IMR-90 (cell line): ENCODE measurements at regions not wholly inside any gene's neighbourhood (a gene's known extent, or its start where the extent isn't known, plus 50 kb on each side); places are given as distances from the start of the nearest gene placed in this dataset.

Experiments used
- ATAC-seq: fragments of 200-7000 bp; cut with Tn5 transposase; 2 replicates; pipeline ENCODE4 v1.9.1; 2020; ENCODE audit warnings: low read depth, mild to moderate bottlenecking, moderate library complexity
- BruUV-seq: library from RNA; stranded (reverse); fragments of 400-500 nt; replicated peaks from 2 replicates; lab custom pipeline; 2021; lab: Mats Ljungman, UMichigan
- CTCF ChIA-PET: fragments of 300-600 bp; formaldehyde crosslinking; extraction: SDS; loops from one replicate; lab custom pipeline; 2021; ENCODE audit warnings: antibody characterized with exemption; lab: Yijun Ruan, JAX
- POLR2A ChIA-PET: fragments of 300-600 bp; sonication (Branson Sonifier 250); formaldehyde crosslinking; loops from one replicate; lab custom pipeline; 2022; ENCODE audit warnings: antibody characterized with exemption; ENCODE audit not compliant: unreplicated experiment; lab: Charles Lee
- DNase-seq: peaks from one replicate; pipeline ENCODE4 v3.0.0; 2013
- H2AFZ ChIP-seq: replicated peaks from 2 replicates; pipeline ENCODE3; 2013; ENCODE audit warnings: low read length, mild to moderate bottlenecking; ENCODE audit not compliant: poor library complexity
- H2AK5ac ChIP-seq: 2 replicates; pipeline ENCODE4 v1.6.1; 2013; ENCODE audit warnings: low read depth, low read length, inconsistent platforms
- H2AK9ac ChIP-seq: replicated peaks from 2 replicates; pipeline ENCODE3; 2013; ENCODE audit warnings: mild to moderate bottlenecking, low read depth, low read length, moderate library complexity; ENCODE audit not compliant: poor library complexity
- H2BK120ac ChIP-seq: 2 replicates; pipeline ENCODE4 v1.6.1; 2013; ENCODE audit warnings: low read depth, low read length, inconsistent platforms
- H2BK15ac ChIP-seq: 3 replicates; pipeline ENCODE4 v1.6.1; 2013; ENCODE audit warnings: low read depth, low read length, inconsistent platforms
- H2BK20ac ChIP-seq: 2 replicates; pipeline ENCODE4 v1.6.1; 2013; ENCODE audit warnings: low read depth, mild to moderate bottlenecking, inconsistent platforms, low read length, moderate library complexity
- H2BK5ac ChIP-seq: 2 replicates; pipeline ENCODE4 v1.6.1; 2013; ENCODE audit warnings: mild to moderate bottlenecking, low read depth, low read length, inconsistent platforms; ENCODE audit not compliant: poor library complexity, severe bottlenecking
- H3K14ac ChIP-seq: replicated peaks from 2 replicates; pipeline ENCODE4 v1.6.1; 2013; ENCODE audit warnings: low read depth, low read length, inconsistent platforms
- H3K18ac ChIP-seq: 2 replicates; pipeline ENCODE4 v1.6.1; 2013; ENCODE audit warnings: low read depth, low read length, control low read depth
- H3K23ac ChIP-seq: 2 replicates; pipeline ENCODE4 v1.6.1; 2013; ENCODE audit warnings: low read depth, low read length, inconsistent platforms
- H3K27ac ChIP-seq: 2 replicates; pipeline ENCODE4 v1.5.1; 2013; ENCODE audit warnings: mild to moderate bottlenecking, control low read depth, low read length; ENCODE audit not compliant: insufficient read depth
- H3K27me3 ChIP-seq: 2 replicates; pipeline ENCODE4 v1.6.1; 2013; ENCODE audit warnings: low read length; ENCODE audit not compliant: control insufficient read depth, insufficient read depth
- H3K36me3 ChIP-seq: 2 replicates; pipeline ENCODE4 v1.6.1; 2013; ENCODE audit warnings: low read length, mixed read lengths; ENCODE audit not compliant: control insufficient read depth, insufficient read depth
- H3K4ac ChIP-seq: 2 replicates; pipeline ENCODE4 v1.6.1; 2013; ENCODE audit warnings: low read depth, low read length, inconsistent platforms
- H3K4me1 ChIP-seq: 2 replicates; pipeline ENCODE4 v1.6.1; 2013; ENCODE audit warnings: low read length, mixed read lengths; ENCODE audit not compliant: control insufficient read depth, insufficient read depth
- H3K4me2 ChIP-seq: 2 replicates; pipeline ENCODE4 v1.6.1; 2013; ENCODE audit warnings: low read depth, mild to moderate bottlenecking, control low read depth, low read length, moderate library complexity
- H3K4me3 ChIP-seq: 2 replicates; pipeline ENCODE4 v1.5.1; 2013; ENCODE audit warnings: low read depth, mild to moderate bottlenecking, control low read depth, low read length, moderate library complexity; ENCODE audit not compliant: insufficient read depth
- H3K56ac ChIP-seq: 2 replicates; pipeline ENCODE4 v1.6.1; 2013; ENCODE audit warnings: low read length, inconsistent platforms; ENCODE audit not compliant: insufficient read depth; ENCODE audit errors: extremely low read depth
- H3K79me1 ChIP-seq, 2 experiments: 2 replicates each; pipeline ENCODE4 v1.6.1; 2013; ENCODE audit warnings: low read length in 2 of 2, inconsistent platforms in 1 of 2, low read depth in 1 of 2
- H3K9ac ChIP-seq: 2 replicates; pipeline ENCODE4 v1.6.1; 2013; ENCODE audit warnings: low read depth, low read length, control low read depth
- H3K9me1 ChIP-seq: 2 replicates; pipeline ENCODE4 v1.6.1; 2013; ENCODE audit warnings: low read length, inconsistent platforms; ENCODE audit not compliant: insufficient read depth
- H3K9me3 ChIP-seq: 2 replicates; pipeline ENCODE4 v1.6.1; 2013; ENCODE audit warnings: low read length; ENCODE audit not compliant: control insufficient read depth, insufficient read depth
- H4K20me1 ChIP-seq: 2 replicates; pipeline ENCODE4 v1.6.1; 2013; ENCODE audit warnings: low read length, inconsistent platforms; ENCODE audit not compliant: insufficient read depth
- H4K5ac ChIP-seq: 2 replicates; pipeline ENCODE4 v1.6.1; 2013; ENCODE audit warnings: mild to moderate bottlenecking, low read depth, low read length, control low read depth
- H4K8ac ChIP-seq, 2 experiments: 2 replicates each; pipeline ENCODE4 v1.6.1; 2013; ENCODE audit warnings: low read depth in 2 of 2, low read length in 2 of 2, control low read depth in 1 of 2, inconsistent platforms in 1 of 2
- H4K91ac ChIP-seq: 2 replicates; pipeline ENCODE4 v1.6.1; 2013; ENCODE audit warnings: low read depth, low read length, inconsistent platforms; ENCODE audit not compliant: insufficient read depth
- CEBPB ChIP-seq: IDR thresholded peaks from 2 replicates; pipeline ENCODE4 v1.6.1; 2012; ENCODE audit warnings: low read depth, low read length, improper control_type of control experiment
- CHD1 ChIP-seq: IDR thresholded peaks from 2 replicates; pipeline ENCODE4 v1.6.1; 2012; ENCODE audit warnings: low read depth, low read length, improper control_type of control experiment
- ELK1 ChIP-seq: fragments of 150-350 bp; IDR thresholded peaks from 2 replicates; pipeline ENCODE4 v1.6.1; 2016; ENCODE audit warnings: low read depth, mild to moderate bottlenecking, low read length, moderate library complexity, borderline replicate concordance
- MXI1 ChIP-seq: IDR thresholded peaks from 2 replicates; pipeline ENCODE4 v1.6.1; 2012; ENCODE audit warnings: low read depth, mild to moderate bottlenecking, low read length, moderate library complexity, borderline replicate concordance
- RAD21 ChIP-seq: IDR thresholded peaks from 2 replicates; pipeline ENCODE4 v1.6.1; 2012; ENCODE audit warnings: low read length, improper control_type of control experiment
- RCOR1 ChIP-seq: IDR thresholded peaks from 2 replicates; pipeline ENCODE4 v1.6.1; 2012; ENCODE audit warnings: mild to moderate bottlenecking, low read length, improper control_type of control experiment; ENCODE audit not compliant: insufficient replicate concordance
- dilution Hi-C: fragments of 300-500 bp; cut with HindIII; formaldehyde crosslinking; loops from one replicate; pipeline ENCODE4 v1.14.3; 2018; ENCODE audit warnings: low sequenced_read_pairs; ENCODE audit not compliant: unreplicated experiment
- in situ Hi-C: fragments of 300-500 bp; cut with MboI; formaldehyde crosslinking; loops from 3 replicates; pipeline ENCODE4 v1.14.3; 2019; ENCODE audit warnings: low sequenced_read_pairs, inconsistent platforms, mixed read lengths
- intact Hi-C: fragments of 100-400 bp; cut with micrococcal nuclease; formaldehyde crosslinking; loops from 2 replicates; pipeline ENCODE4 v1.10.0; 2022
- TF ChIP-seq, protein P1 (sequence below): fragments of 150-350 bp; IDR thresholded peaks from 2 replicates; pipeline ENCODE4 v1.6.1; 2017; ENCODE audit warnings: mild to moderate bottlenecking, antibody characterized with exemption, low read length, low read depth

GRCh38 chr2:173797586-173798263 lies 167.4 kb downstream of the SP3 start (continued):
- TF ChIP-seq MXI1 = no peak
- TF ChIP-seq ELK1 = no peak
- TF ChIP-seq CEBPB = no peak
- TF ChIP-seq CHD1 = no peak

- Histone ChIP-seq H4K20me1 (no peaks in the 10 kb centered on the region), H3K4ac (no peak overlapping the region), H3K4me1 (no peaks in the 10 kb centered on the region), H3K4me3 (no peak overlapping the region), H3K56ac (no peak overlapping the region), H3K9me3 (no peaks in the 10 kb centered on the region), H3K79me1 (no peaks in the 10 kb centered on the region), H2BK15ac (no peak overlapping the region), H2AK9ac (no peak overlapping the region), H4K91ac (no peak overlapping the region), H3K27ac (no peak overlapping the region), H4K5ac (no peak overlapping the region), H4K8ac (no peak overlapping the region), H3K23ac (no peak overlapping the region), H3K9ac (no peak overlapping the region), H2BK5ac (no peak overlapping the region), H3K36me3 (no peaks in the 10 kb centered on the region), H2AK5ac (no peak overlapping the region), H3K9me1 (no peaks in the 10 kb centered on the region), H3K18ac (no peak overlapping the region), H3K14ac (no peak overlapping the region), H3K4me2 (no peak overlapping the region), H3K27me3 (peaks cover 34% of the 10 kb centered on the region), H2BK120ac (no peak overlapping the region), H2AFZ (no peak overlapping the region), H2BK20ac (no peak overlapping the region)
- dilution Hi-C loops = no loop called here
- ChIA-PET CTCF (no interaction called here), POLR2A (no interaction called here)
- no TSS peak for BruUV-seq
- ATAC-seq = no peak
- TF ChIP-seq, protein P1, sequence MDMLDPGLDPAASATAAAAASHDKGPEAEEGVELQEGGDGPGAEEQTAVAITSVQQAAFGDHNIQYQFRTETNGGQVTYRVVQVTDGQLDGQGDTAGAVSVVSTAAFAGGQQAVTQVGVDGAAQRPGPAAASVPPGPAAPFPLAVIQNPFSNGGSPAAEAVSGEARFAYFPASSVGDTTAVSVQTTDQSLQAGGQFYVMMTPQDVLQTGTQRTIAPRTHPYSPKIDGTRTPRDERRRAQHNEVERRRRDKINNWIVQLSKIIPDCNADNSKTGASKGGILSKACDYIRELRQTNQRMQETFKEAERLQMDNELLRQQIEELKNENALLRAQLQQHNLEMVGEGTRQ = no peak
- no peak for TF ChIP-seq ELK1
- TF ChIP-seq RCOR1 = no peak
- TF ChIP-seq RAD21 = no peak
- in situ Hi-C loops = no loop called here
- intact Hi-C loops = no loop called here
- no peak for DNase-seq
These were observed 162.7 kb downstream of the SP3 start for GRCh38 chr2:173802518-173802917.
